H9 (cell line): ENCODE measurements at regions not wholly inside any gene's neighbourhood (a gene's known extent, or its start where the extent isn't known, plus 50 kb on each side); places are given as distances from the start of the nearest gene placed in this dataset.

Experiments
- DNase-seq: peaks from one replicate; pipeline ENCODE4 v3.0.0-alpha.2; 2017
- H2AFZ ChIP-seq: one replicate; pipeline ENCODE4 v1.6.1; 2013; ENCODE audit warnings: mild to moderate bottlenecking, low read length, control low read depth, moderate library complexity
- H2AK5ac ChIP-seq: 2 replicates; pipeline ENCODE4 v1.6.1; 2013; ENCODE audit warnings: low read length, control low read depth, mixed read lengths; ENCODE audit not compliant: insufficient read length
- H2BK120ac ChIP-seq: one replicate; pipeline ENCODE4 v1.6.1; 2013; ENCODE audit warnings: low read depth, mild to moderate bottlenecking, low read length, control low read depth, inconsistent platforms; ENCODE audit not compliant: poor library complexity, severe bottlenecking
- H2BK12ac ChIP-seq: 2 replicates; pipeline ENCODE4 v1.6.1; 2013; ENCODE audit warnings: low read length, control low read depth, mixed read lengths, low read depth; ENCODE audit not compliant: insufficient read length
- H2BK15ac ChIP-seq: 2 replicates; pipeline ENCODE4 v1.6.1; 2013; ENCODE audit warnings: low read depth, low read length, control low read depth
- H2BK20ac ChIP-seq: one replicate; pipeline ENCODE4 v1.6.1; 2013; ENCODE audit warnings: low read depth, mild to moderate bottlenecking, low read length, control low read depth, inconsistent platforms; ENCODE audit not compliant: poor library complexity, severe bottlenecking
- H2BK5ac ChIP-seq: 2 replicates; pipeline ENCODE4 v1.6.1; 2013; ENCODE audit warnings: low read length, control low read depth, mixed read lengths; ENCODE audit not compliant: insufficient read length
- H3K14ac ChIP-seq: 2 replicates; pipeline ENCODE4 v1.6.1; 2013; ENCODE audit warnings: low read length, control low read depth; ENCODE audit not compliant: insufficient read depth
- H3K18ac ChIP-seq: 2 replicates; pipeline ENCODE4 v1.6.1; 2013; ENCODE audit warnings: low read depth, mild to moderate bottlenecking, mixed read lengths, low read length, control low read depth; ENCODE audit not compliant: insufficient read length
- H3K23ac ChIP-seq: 2 replicates; pipeline ENCODE4 v1.6.1; 2013; ENCODE audit warnings: low read length, control low read depth, mixed read lengths, low read depth; ENCODE audit not compliant: insufficient read length
- H3K23me2 ChIP-seq: 2 replicates; pipeline ENCODE4 v1.6.1; 2013; ENCODE audit warnings: low read depth, mild to moderate bottlenecking, mixed read lengths, low read length, control low read depth; ENCODE audit not compliant: insufficient read length, poor library complexity, severe bottlenecking
- H3K27ac ChIP-seq: 2 replicates; pipeline ENCODE4 v1.5.1; 2013; ENCODE audit warnings: low read length, control low read depth, mixed read lengths, low read depth; ENCODE audit not compliant: insufficient read length
- H3K27me3 ChIP-seq: 2 replicates; pipeline ENCODE4 v1.6.1; 2013; ENCODE audit warnings: low read length, control low read depth, inconsistent platforms; ENCODE audit not compliant: insufficient read depth
- H3K4ac ChIP-seq: 2 replicates; pipeline ENCODE4 v1.6.1; 2013; ENCODE audit warnings: low read depth, mild to moderate bottlenecking, control low read depth, inconsistent platforms, low read length, moderate library complexity
- H3K4me1 ChIP-seq: 2 replicates; pipeline ENCODE4 v1.6.1; 2013; ENCODE audit warnings: low read length, control low read depth, inconsistent platforms; ENCODE audit not compliant: insufficient read depth
- H3K4me2 ChIP-seq: 2 replicates; pipeline ENCODE4 v1.6.1; 2013; ENCODE audit warnings: low read length, control low read depth, mixed read lengths; ENCODE audit not compliant: insufficient read length, insufficient read depth
- H3K56ac ChIP-seq: 2 replicates; pipeline ENCODE4 v1.6.1; 2013; ENCODE audit warnings: low read depth, mild to moderate bottlenecking, mixed read lengths, low read length, control low read depth; ENCODE audit not compliant: insufficient read length
- H3K79me1 ChIP-seq: 2 replicates; pipeline ENCODE4 v1.6.1; 2013; ENCODE audit warnings: low read depth, mild to moderate bottlenecking, moderate library complexity, low read length, control low read depth, inconsistent platforms; ENCODE audit not compliant: insufficient read depth, poor library complexity, severe bottlenecking
- H3K79me2 ChIP-seq: 2 replicates; pipeline ENCODE4 v1.6.1; 2013; ENCODE audit warnings: low read length, control low read depth, inconsistent platforms; ENCODE audit not compliant: insufficient read depth
- H3K9ac ChIP-seq: 2 replicates; pipeline ENCODE4 v1.6.1; 2013; ENCODE audit warnings: low read length, control low read depth, mixed read lengths; ENCODE audit not compliant: insufficient read length; ENCODE audit errors: extremely low read depth
- H3K9me3 ChIP-seq: one replicate; pipeline ENCODE4 v1.6.1; 2013; ENCODE audit warnings: low read depth, low read length, inconsistent platforms; ENCODE audit not compliant: control insufficient read depth
- H3T11ph ChIP-seq: one replicate; pipeline ENCODE4 v1.6.1; 2013; ENCODE audit warnings: mild to moderate bottlenecking, low read length, control low read depth, inconsistent platforms
- H4K20me1 ChIP-seq: one replicate; pipeline ENCODE4 v1.6.1; 2013; ENCODE audit not compliant: control insufficient read depth, insufficient read length, insufficient read depth
- H4K5ac ChIP-seq: 2 replicates; pipeline ENCODE4 v1.6.1; 2013; ENCODE audit warnings: low read depth, mild to moderate bottlenecking, mixed read lengths, low read length, control low read depth; ENCODE audit not compliant: insufficient read length
- H4K8ac ChIP-seq: replicated peaks from 2 replicates; pipeline ENCODE4 v1.6.1; 2013; ENCODE audit warnings: low read length, control low read depth, mixed read lengths, low read depth; ENCODE audit not compliant: insufficient read length
- H4K91ac ChIP-seq: 2 replicates; pipeline ENCODE4 v1.6.1; 2013; ENCODE audit warnings: low read depth, mild to moderate bottlenecking, moderate library complexity, mixed read lengths, low read length, control low read depth; ENCODE audit not compliant: insufficient read length
- H3K27ac Mint-ChIP-seq, 3 experiments: 2 replicates in 2 of 3; 3 replicates in 1 of 3; pipeline ENCODE4 v1.8.0; 2020 to 2021; ENCODE audit warnings: mixed read lengths in 3 of 3, mild to moderate bottlenecking in 1 of 3, moderate library complexity in 1 of 3
- H3K27me3 Mint-ChIP-seq: 2 replicates; pipeline ENCODE4 v1.8.0; 2021; ENCODE audit warnings: low read depth, mild to moderate bottlenecking, moderate library complexity, mixed read lengths
- H3K36me3 Mint-ChIP-seq, 3 experiments: 2 replicates in 2 of 3; 3 replicates in 1 of 3; pipeline ENCODE4 v1.8.0; 2020 to 2021; ENCODE audit warnings: low read depth in 3 of 3, mixed read lengths in 3 of 3; ENCODE audit not compliant: insufficient read depth in 1 of 3
- H3K4me1 Mint-ChIP-seq, 2 experiments: 2 replicates each; pipeline ENCODE4 v1.8.0; 2020; ENCODE audit warnings: mixed read lengths in 2 of 2
- H3K4me3 Mint-ChIP-seq, 2 experiments: 2 replicates in 1 of 2; 3 replicates in 1 of 2; pipeline ENCODE4 v1.8.0; 2020 to 2021; ENCODE audit warnings: mild to moderate bottlenecking in 2 of 2, mixed read lengths in 2 of 2, moderate library complexity in 1 of 2
- H3K9me3 Mint-ChIP-seq, 2 experiments: 2 replicates in 1 of 2; 3 replicates in 1 of 2; pipeline ENCODE4 v1.8.0; 2020; ENCODE audit warnings: mild to moderate bottlenecking in 2 of 2, mixed read lengths in 2 of 2, moderate library complexity in 1 of 2
- CTCF ChIP-seq: fragments of 200-600 bp; sonication (generic); conservative IDR thresholded peaks from 3 replicates; pipeline ENCODE4 v1.8.0; 2021; ENCODE audit warnings: antibody characterized with exemption, mild to moderate bottlenecking
- WGBS: extraction: QIAGEN DNeasy Blood & Tissue Kit; methylation state at CpG from one replicate; pipeline ENCODE4 v1.1.7; 2013; ENCODE audit warnings: missing lambda C conversion rate, low lambda C conversion rate, mixed read lengths; ENCODE audit not compliant: insufficient read length; ENCODE audit errors: extremely low coverage; 5-methylcytosine and 5-hydroxymethylcytosine counted together

DNA sequence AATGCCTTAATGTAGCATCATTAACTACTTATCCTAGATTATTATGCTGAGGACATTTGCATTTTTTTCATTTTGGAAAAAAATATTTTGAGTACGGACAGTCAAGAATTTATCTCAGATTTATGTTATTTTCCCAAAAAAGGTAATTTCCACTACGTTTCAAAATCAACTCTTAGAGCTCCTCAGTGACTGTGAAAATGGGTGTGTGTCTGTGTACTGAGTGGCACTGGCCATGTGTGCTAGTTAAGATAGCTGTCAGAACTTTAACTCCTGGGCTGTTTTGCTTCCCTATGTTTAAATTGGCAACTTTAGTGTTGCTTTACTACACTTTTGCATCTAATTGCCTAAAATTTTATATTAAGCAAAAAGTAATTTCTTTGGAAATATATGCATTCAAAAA, 927.4 kb downstream of the EFNB2 start:
- Histone ChIP-seq H3T11ph (no peak overlapping the region), H3K4me2 (no peak overlapping the region), H3K79me1 (no peaks in the 10 kb centered on the region), H2AK5ac (no peak overlapping the region), H2BK20ac (no peak overlapping the region), H3K18ac (no peak overlapping the region), H3K27ac (no peak overlapping the region), H3K9me3 (no peaks in the 10 kb centered on the region), H3K4me1 (peaks cover 3% of the 10 kb centered on the region; the same call in 1 of the 2 replicates), H4K5ac (no peak overlapping the region), H3K23me2 (no peaks in the 10 kb centered on the region), H2BK120ac (no peak overlapping the region), H4K20me1 (no peaks in the 10 kb centered on the region), H2BK15ac (no peak overlapping the region), H2BK5ac (no peak overlapping the region), H3K4ac (no peak overlapping the region), H4K91ac (no peak overlapping the region), H3K27me3 (no peaks in the 10 kb centered on the region), H3K56ac (no peak overlapping the region), H3K9ac (no peak overlapping the region), H3K79me2 (no peaks in the 10 kb centered on the region), H2BK12ac (no peak overlapping the region), H4K8ac (no peak overlapping the region), H2AFZ (no peak overlapping the region), H3K23ac (no peak overlapping the region), H3K14ac (no peak overlapping the region)
- no peaks in the 10 kb centered on the region for H3K27me3 Mint-ChIP-seq
- H3K9me3 Mint-ChIP-seq = no peaks in the 10 kb centered on the region
- WGBS = no CpG with 5 or more reads among the region's 2 CpGs
- TF ChIP-seq CTCF = no peak
- DNase-seq = no peak
- H3K27ac Mint-ChIP-seq = no peak overlapping the region
- peaks cover 16 to 25% of the 10 kb centered on the region in 2 experiments for H3K4me1 Mint-ChIP-seq
- H3K4me3 Mint-ChIP-seq = no peak overlapping the region
- H3K36me3 Mint-ChIP-seq = no peaks in the 10 kb centered on the region
